ENCODE measurements at regions not wholly inside any gene's neighbourhood (a gene's known extent, or its start where the extent isn't known, plus 50 kb on each side); places are given as distances from the start of the nearest gene placed in this dataset.
"Not testable (repeated sequence)": the region's sequence is repeated elsewhere in the genome, so short reads cannot be mapped to it uniquely, and the experiment has no call there.

DNA sequence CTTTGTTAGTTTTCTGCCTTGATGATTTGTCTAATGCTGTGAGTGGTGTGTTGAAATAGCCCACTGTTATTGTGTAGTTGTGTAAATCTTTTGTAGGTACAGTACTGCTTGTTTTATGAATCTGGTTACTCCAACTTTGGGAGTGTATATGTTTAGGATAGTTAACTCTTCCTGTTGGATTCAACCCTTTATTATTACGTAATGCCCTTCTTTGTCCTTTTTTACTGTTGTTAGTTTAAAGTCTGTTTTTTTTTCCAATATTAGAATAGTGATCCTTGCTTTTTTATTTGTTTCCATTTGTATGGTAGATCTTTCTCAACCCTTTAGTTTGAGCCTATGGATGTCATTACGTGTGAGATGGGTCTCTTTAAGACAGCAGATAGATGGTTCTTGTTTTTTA lies 261.5 kb upstream of the CDH2 start:
- ATAC-seq, result no peak
- H3K27ac Mint-ChIP-seq, result no peak overlapping the region
- H3K9me3 Mint-ChIP-seq, result peaks cover 26 to 29% of the 10 kb centered on the region in 2 donors
- DNase-seq (ENCODE audit: low spot score in 2 of 2), result no peak
- H3K36me3 Mint-ChIP-seq, result peaks cover 0 to 6% of the 10 kb centered on the region in 2 donors

DNA sequence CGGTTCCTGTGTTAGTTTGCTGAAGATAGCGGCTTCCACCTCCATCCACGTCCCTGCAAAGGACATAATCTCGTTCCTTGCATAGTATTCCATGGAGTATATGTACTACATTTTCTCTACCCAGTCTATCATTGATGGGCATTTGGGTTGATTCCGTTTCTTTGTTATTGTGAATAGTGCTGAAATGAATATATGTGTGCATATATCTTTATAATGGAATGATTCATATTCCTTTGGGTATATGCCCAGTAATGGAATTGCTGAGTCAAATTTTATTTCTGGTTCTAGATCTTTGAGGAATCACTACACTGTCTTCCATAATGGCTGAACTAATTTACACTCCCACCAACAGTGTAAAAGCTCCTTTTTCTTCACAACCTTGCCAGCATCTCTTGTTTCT lies 255.4 kb upstream of the CDH2 start:
- no peak overlapping the region for H3K27ac Mint-ChIP-seq
- peaks cover 16 to 34% of the 10 kb centered on the region in 2 donors for H3K9me3 Mint-ChIP-seq
- no peaks in the 10 kb centered on the region for H3K36me3 Mint-ChIP-seq
- no peak for DNase-seq (ENCODE audit: low spot score in 2 of 2)
- no peak for ATAC-seq

DNA sequence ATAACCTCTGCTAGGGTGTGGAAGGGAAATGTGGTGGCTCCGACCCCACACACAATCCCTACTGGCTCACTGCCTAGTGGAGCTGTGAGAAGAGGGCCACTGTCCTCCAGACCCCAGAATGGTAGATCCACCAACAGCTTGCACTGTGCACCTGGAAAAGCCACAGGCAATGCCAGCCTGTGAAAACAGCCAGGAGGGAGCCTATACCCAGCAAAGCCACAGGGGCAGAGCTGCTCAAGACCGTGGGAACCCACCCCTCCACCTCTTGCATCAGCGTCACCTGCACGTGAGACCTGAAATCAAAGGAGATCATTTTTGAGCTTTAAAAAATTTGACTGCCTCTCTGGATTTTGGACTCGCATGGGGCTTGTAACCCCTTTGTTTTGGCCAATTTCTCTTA lies 249.0 kb upstream of the CDH2 start:
- Mint-ChIP-seq H3K36me3 (no peaks in the 10 kb centered on the region), H3K9me3 (peaks cover 29 to 34% of the 10 kb centered on the region in 2 donors), H3K27ac (no peak overlapping the region)
- ATAC-seq (no peak), DNase-seq (ENCODE audit: low spot score in 2 of 2) (no peak)

DNA sequence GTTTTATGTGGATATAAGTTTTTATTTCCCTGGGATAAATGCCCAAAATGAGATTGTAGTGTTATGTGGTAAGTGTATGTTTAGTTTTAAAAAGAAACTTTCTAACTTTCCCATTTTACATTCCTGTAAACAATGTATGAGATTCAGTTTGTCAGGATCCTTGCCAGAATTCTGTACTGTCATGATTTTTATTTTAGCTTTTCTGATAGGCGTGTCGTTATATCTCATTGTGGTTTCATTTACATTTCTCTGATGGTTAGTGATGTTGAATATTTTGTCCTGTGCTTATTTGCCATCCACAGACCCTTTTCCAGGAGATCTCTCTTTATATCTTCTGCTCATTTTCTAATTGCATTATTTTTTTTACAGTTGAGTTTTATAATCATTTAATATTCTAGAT lies 245.6 kb upstream of the CDH2 start:
- ATAC-seq, result no peak
- Mint-ChIP-seq H3K27ac (no peak overlapping the region), H3K9me3 (peaks cover 17 to 25% of the 10 kb centered on the region in 2 donors), H3K36me3 (no peaks in the 10 kb centered on the region)
- no peak for DNase-seq (ENCODE audit: low spot score in 2 of 2)

DNA sequence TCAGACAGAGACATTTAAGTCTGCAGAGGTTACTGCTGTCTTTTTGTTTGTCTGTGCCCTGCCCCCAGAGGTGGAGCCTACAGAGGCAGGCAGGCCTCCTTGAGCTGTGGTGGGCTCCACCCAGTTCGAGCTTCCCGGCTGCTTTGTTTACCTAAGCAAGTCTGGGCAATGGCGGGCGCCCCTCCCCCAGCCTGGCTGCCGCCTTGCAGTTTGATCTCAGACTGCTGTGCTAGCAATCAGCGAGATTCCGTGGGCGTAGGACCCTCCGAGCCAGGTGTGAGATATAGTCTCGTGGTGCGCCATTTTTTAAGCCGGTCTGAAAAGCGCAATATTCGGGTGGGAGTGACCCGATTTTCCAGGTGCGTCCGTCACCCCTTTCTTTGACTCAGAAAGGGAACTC lies 245.0 kb upstream of the CDH2 start:
- H3K36me3 Mint-ChIP-seq; DNase-seq (ENCODE audit: low spot score in 2 of 2); ATAC-seq; H3K27ac Mint-ChIP-seq: not testable (repeated sequence)
- H3K9me3 Mint-ChIP-seq, result peaks cover 14 to 18% of the 10 kb centered on the region in 2 donors

DNA sequence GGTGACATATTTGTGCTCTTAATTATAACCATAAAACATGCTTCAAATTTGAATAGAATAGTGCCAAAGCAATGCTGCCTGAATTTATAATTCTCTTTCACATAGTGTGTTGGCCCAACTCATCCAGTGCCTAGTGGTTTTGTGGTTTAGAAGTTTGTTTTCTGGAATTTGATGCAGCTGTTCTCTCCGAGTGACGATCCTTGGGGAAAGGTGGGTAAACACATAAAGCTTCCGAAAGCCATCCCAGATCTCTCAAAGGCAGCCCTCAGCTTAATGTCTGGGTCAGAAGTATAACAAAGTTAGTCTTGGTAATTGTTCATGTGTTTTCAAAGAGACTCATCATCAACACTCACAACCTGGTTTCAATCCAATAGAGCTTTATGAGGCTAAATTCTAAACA lies 235.6 kb upstream of the CDH2 start:
- ATAC-seq, result no peak
- H3K36me3 Mint-ChIP-seq, result no peaks in the 10 kb centered on the region
- H3K27ac Mint-ChIP-seq, result no peak overlapping the region
- no peak for DNase-seq (ENCODE audit: low spot score in 2 of 2)
- H3K9me3 Mint-ChIP-seq, result peaks cover 9 to 19% of the 10 kb centered on the region in 2 donors

DNA sequence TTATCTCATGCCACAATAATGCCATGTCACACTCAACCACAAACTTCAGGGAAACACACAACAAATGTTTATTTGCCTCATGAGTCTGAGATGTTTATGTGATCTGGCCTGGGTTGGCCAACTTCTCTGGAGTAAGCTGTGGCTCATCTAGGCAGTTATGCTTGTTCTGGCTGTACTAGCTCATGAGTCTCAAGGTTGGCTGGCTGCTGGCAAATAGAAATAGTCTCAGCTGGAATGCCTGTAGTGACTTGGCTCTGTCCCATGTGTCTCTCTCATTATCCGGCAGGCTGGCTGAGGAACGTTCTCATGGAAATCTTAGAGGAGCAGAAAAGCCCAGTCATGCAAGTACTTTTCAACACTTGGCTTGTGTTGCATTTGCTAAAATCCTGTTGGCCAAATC lies 234.9 kb upstream of the CDH2 start:
- DNase-seq (ENCODE audit: low spot score in 2 of 2), result no peak
- H3K27ac Mint-ChIP-seq, result no peak overlapping the region
- H3K36me3 Mint-ChIP-seq, result no peaks in the 10 kb centered on the region
- ATAC-seq, result no peak
- H3K9me3 Mint-ChIP-seq, result peaks cover 9 to 19% of the 10 kb centered on the region in 2 donors

DNA sequence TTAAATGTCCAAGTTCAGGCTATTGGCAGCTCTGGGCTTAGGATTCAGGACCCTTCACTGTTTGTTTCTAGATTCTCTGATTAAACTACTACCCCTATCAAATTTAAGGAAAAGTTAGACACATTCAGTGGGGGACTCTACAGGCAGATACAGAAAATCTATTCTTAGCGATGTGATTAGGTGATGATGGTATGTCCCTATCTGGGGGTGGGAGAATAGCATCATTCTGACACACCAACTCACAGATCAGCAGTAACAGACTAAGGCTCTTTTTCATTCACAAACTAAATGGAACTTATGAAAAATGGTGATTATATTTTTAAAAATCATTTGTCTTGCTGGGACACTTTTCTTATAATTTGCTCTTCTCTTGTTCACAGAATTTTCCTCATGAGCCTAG lies 232.9 kb upstream of the CDH2 start:
- DNase-seq (ENCODE audit: low spot score in 2 of 2) (no peak), ATAC-seq (no peak)
- Mint-ChIP-seq H3K27ac (no peak overlapping the region), H3K36me3 (no peaks in the 10 kb centered on the region), H3K9me3 (peaks cover 9 to 15% of the 10 kb centered on the region in 2 donors)

DNA sequence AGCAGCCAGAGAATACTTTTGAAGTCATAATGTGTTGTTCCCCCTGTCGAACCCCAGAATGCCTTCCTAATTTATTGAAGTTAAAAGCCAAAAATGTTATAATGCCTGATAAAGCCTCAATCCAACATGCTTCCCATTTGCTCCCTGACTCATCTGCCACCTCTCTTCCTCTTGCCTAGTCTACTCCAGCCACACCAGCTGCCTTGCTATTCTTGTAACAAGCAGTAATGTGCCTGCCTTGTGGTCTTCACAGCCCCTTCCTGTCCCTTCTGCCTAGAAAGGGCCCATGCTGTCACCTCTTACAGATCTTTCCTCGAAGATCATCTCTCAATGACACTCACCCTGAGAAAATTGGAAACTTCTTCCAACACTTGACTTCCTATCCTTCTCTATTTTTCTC lies 231.6 kb upstream of the CDH2 start:
- no peak overlapping the region for H3K27ac Mint-ChIP-seq
- DNase-seq (ENCODE audit: low spot score in 2 of 2), result no peak
- no peak for ATAC-seq
- peaks cover 15% of the 10 kb centered on the region in 2 donors for H3K9me3 Mint-ChIP-seq
- H3K36me3 Mint-ChIP-seq, result no peaks in the 10 kb centered on the region

DNA sequence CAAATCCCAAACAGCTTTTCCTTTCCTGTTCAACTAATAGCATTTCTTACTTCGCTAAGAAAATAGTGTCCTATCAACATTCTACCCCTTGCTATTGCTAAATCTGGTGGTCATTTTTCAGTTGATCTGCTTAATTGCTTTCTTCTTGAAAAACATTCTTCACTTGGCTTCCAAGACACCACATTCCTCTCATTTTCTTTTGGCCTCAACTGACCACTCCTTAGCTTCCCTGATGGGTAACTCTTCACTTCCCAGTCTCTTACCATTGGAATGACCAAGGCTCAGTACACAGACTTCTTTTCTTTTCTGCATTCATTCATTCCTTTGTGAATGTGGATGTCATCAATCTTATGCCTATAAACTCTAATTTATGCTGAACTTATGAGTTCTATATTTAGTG lies 230.8 kb upstream of the CDH2 start:
- Mint-ChIP-seq H3K36me3 (no peaks in the 10 kb centered on the region), H3K9me3 (peaks cover 12 to 16% of the 10 kb centered on the region in 2 donors), H3K27ac (no peak overlapping the region)
- no peak for DNase-seq (ENCODE audit: low spot score in 2 of 2)
- no peak for ATAC-seq

DNA sequence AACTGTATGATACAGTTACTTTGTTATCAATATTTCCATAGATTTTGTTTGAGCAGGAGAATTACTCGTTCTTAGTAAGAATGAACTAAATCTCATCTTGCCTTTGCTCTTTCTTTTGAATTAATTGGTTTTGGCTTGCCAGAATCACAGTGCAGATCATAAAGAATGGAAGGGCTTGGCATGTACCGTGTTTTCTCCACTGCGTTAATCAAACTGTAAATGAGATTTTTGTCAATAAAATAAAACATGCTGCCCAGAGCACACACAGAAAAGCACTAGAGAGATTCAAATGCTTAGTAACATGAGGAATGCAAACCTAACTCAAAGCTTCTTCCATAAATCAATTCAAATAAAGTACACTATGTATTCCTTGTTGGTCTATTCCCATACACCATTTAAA lies 229.6 kb upstream of the CDH2 start:
- H3K9me3 Mint-ChIP-seq, result peaks cover 17 to 25% of the 10 kb centered on the region in 2 donors
- H3K36me3 Mint-ChIP-seq, result no peaks in the 10 kb centered on the region
- ATAC-seq (no peak), DNase-seq (ENCODE audit: low spot score in 2 of 2) (no peak)
- no peak overlapping the region for H3K27ac Mint-ChIP-seq

DNA sequence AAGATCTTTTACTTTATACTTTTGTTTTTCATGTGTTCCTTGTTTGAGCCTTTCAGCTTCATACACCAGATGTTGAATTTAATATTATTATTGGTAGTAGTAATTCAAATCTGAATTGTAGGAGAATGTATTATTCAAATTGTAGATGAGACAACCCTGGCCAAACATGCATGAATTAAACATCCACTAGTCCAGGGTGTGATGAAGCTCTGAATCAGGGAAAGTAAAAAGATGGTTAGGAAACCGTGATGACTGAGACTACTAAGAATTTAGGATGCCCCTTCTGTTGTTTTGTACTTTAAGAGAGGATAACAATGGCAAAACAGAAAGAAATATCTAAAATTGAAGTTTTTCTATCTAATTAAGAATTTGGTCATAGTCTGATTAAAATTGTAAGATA lies 227.8 kb upstream of the CDH2 start:
- ATAC-seq, result no peak
- Mint-ChIP-seq H3K36me3 (no peaks in the 10 kb centered on the region), H3K27ac (no peak overlapping the region), H3K9me3 (peaks cover 11 to 16% of the 10 kb centered on the region in 2 donors)
- DNase-seq (ENCODE audit: low spot score in 2 of 2), result no peak

DNA sequence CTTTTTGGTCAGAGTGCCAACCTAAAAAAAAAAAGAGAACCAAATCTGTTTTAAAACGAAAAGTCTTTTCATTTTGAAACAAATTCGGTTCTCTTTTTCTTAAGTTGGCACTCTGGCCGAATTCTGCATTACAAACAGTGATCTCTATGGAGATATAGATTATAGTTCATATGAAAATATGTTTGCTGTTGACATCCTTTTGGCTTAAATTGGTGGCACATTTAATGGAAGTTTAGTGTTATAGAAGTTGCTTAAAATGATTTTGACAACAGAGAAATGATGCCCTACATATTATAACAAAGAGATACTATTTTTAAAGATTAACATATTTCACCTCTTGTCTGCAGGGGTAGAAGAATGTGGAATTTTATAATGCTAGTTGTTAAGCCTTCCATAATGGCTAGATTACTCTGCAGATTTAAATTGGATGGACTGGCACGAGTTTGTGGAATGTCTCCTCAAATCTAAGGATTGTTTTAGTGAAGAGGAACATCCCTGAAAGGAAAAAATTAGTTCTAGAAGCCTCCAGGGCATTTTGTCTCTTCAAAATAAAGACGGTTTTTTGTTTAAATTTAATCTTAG lies 222.9 kb upstream of the CDH2 start:
- ATAC-seq (no peak), DNase-seq (ENCODE audit: low spot score in 2 of 2) (no peak)
- Mint-ChIP-seq H3K36me3 (no peaks in the 10 kb centered on the region), H3K9me3 (peaks cover 15 to 21% of the 10 kb centered on the region in 2 donors), H3K27ac (no peak overlapping the region)

DNA sequence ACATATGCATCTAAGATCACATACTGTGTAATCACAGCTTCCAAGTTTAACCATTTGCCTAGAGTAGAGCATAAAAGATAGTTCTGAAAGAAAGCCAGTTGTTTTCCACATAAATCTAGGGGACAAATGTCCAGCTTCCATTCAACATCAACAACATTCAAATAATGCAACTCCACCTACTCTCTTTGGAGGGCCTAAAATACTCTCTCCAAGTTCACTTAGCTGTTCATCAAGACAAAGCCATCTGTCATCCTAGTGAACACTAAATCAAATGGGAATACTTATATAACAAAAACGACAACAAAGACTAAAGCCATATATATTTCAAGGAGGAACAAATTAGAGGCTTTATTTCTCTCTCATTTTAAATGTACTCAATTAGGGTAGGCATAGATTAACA lies 221.5 kb upstream of the CDH2 start:
- no peak for ATAC-seq
- H3K27ac Mint-ChIP-seq, result no peak overlapping the region
- no peak for DNase-seq (ENCODE audit: low spot score in 2 of 2)
- H3K9me3 Mint-ChIP-seq, result peaks cover 24 to 25% of the 10 kb centered on the region in 2 donors
- H3K36me3 Mint-ChIP-seq, result peaks cover 0 to 6% of the 10 kb centered on the region in 2 donors

DNA sequence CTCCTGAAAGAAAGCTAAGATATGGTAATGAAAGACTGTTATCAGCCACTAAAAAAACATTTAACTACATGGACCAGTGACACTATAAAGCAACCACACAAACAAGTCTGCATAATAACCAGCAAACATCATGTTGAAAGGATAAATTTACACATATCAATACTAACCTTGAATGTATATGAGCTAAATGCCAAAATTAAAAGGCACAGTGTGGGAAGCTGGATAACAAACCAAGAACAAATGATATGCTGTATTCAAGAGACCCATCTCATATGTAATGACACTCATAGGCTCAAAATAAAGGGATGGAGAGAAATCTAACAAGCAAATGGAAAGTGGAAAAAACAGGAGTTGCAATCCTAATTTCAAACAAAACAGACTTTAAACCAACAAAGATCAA lies 213.1 kb upstream of the CDH2 start:
- ATAC-seq (no peak), DNase-seq (ENCODE audit: low spot score in 2 of 2) (no peak)
- Mint-ChIP-seq H3K36me3 (peaks cover 13 to 31% of the 10 kb centered on the region in 2 donors), H3K9me3 (peaks cover 40 to 48% of the 10 kb centered on the region in 2 donors), H3K27ac (no peak overlapping the region)

DNA sequence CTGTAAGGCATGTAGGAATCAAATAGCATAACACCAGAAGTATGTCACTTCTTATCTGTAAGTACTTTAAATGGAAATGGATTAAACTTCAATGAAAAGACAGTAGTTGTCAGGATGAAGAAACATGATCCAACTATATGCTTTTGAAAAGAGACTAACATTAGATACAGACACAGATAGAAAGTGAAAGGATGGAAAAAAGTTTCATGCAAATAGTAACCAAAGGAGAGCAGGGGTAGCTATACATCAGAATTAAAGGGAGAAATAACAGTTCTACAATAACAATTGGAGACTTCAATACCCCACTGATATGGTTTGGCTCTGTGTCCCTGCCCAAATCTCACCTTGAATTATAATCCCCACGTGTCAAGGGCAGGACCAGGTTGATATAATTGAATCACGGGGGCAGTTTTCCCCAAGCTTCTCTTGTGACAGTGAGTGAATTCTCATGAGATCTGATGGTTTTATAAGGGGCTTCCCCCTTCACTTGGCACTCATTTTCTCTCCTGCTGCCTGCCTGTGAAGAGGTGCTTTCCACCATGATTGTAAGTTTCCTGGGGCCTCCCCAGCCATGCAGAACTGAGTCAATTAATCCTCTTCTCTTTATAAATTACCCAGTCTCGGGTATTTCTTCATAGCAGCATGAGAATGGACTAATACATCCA lies 205.4 kb upstream of the CDH2 start:
- H3K9me3 Mint-ChIP-seq, result peaks cover 24 to 36% of the 10 kb centered on the region in 2 donors
- peaks cover 0 to 4% of the 10 kb centered on the region in 2 donors for H3K36me3 Mint-ChIP-seq
- no peak overlapping the region for H3K27ac Mint-ChIP-seq
- ATAC-seq (peak in 1 of 2 donors; percentile 22), DNase-seq (ENCODE audit: low spot score in 2 of 2) (no peak)

DNA sequence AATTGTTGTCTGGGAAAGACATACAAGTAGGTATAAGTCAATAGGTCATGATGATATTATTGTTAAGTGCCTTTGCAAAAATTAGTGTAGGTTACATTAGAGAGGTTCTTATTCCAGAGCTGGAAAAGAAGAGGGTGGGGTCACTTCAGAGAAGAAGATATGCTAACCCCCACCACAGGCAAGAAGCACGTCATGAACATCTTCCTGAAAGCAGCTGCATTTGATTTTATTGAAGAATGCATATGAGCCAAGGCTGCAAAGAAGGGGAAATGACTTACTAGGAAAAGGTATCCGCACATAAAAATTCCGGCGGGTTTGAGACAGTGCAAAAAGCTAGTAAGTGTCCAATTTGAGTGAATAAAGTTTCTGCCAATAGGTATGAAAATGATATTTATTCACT lies 195.3 kb upstream of the CDH2 start:
- Mint-ChIP-seq H3K36me3 (no peaks in the 10 kb centered on the region), H3K9me3 (peaks cover 14 to 24% of the 10 kb centered on the region in 2 donors), H3K27ac (no peak overlapping the region)
- DNase-seq (ENCODE audit: low spot score in 2 of 2) (no peak), ATAC-seq (no peak)

DNA sequence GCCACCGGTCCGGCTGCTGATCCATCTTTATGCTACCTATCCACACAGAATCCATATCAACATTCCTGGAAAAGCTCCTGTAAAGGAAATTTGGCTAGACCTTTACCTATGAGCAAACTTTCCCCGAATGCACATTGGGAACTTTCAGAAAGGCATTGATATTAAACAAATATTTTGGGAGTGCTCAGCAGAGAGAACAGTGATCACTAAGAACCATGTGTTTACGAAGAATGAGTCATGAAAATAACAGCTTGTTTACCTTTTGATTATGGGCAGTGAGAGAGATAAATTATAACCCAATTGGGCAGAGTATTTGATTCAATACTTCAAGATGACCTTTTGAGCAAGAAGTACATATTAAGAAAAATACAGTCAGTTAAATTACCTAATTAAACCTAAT lies 189.7 kb upstream of the CDH2 start:
- no peak for ATAC-seq
- H3K27ac Mint-ChIP-seq, result no peak overlapping the region
- no peaks in the 10 kb centered on the region for H3K36me3 Mint-ChIP-seq
- H3K9me3 Mint-ChIP-seq, result peaks cover 12% of the 10 kb centered on the region in 2 donors
- no peak for DNase-seq (ENCODE audit: low spot score in 2 of 2)
